GM18861 (cell line): ENCODE measurements at regions not wholly inside any gene's neighbourhood (a gene's known extent, or its start where the extent isn't known, plus 50 kb on each side); places are given as distances from the start of the nearest gene placed in this dataset.
A peak's percentile ranks its signal among the peaks of the same experiment; 100 is the strongest.

Experiments used
- ATAC-seq: cut with Tn5 transposase; IDR thresholded peaks from one replicate; pipeline ENCODE4 v1.9.1; 2021; ENCODE audit not compliant: unreplicated experiment

DNA sequence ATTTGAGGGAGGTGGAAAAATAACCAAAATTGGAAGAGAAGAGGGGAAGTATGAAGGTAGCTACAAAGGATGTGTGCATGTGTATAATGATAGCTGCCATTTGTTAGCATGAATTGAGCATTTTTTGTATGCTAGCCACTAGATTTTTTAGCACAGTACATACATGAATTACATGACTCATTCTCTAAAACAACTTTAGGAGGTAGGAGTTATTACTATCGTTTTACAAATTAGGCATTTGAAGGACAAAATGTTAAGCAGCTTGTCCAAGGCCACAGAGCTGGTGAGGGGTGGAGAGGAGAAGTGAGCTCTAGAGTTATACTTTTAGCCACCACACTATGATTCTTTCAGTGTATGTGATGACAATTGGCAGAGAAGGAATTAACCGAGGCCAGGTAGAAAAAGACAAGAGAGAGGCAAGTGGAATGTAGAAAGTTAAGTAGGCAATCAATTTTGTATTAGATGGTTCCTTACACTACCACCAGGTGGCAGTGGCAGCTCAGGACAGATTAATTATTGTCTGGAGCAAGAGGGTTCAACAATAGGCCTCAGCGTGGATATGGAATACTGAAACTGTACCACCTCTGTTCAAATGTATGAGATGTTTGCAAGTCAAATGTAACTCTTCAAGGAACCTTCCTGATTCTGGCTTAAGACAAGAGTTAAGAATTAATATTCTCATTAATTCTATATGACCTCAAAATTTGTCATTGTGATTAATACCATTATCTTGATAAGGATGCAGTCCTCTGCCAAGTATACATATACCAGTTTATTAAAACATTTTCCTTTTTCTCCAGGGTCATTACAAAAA lies 128.0 kb downstream of the MBL2 start:
- ATAC-seq: peak; percentile 88

DNA sequence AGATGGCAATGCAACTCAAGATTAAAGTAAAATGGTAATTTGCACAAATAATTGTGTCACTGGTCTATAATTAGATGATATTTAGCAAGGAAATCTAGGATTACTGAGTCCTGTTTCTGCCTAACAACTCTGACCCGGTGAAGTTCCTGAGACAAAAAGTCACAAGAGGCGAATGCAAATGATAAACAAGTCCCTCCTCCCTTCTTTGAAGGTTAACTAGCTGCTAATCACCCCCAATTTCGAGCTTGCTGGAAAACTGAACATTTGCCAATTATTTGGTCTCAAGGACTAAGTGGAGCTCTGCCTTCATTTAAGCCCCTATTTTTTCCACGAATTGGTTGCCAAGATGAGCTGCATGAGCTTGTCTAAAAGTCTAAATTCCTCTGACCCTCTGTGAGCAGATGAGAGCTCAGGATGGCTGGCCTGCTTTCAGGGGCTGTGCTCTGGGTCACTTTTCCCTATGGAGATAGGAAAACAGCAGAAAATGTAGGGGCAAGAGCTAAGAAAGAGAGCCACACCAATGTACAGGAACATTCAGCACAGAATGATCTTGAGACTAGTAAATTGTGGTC lies 127.3 kb downstream of the MBL2 start:
- ATAC-seq: no peak

GRCh38 chr10:52649511-52649910 lies 123.1 kb downstream of the MBL2 start:
- no peak for ATAC-seq

GRCh38 chr10:52650873-52651272 lies 121.7 kb downstream of the MBL2 start:
- no peak for ATAC-seq

- ATAC-seq: no peak
These were observed 121.3 kb downstream of the MBL2 start for GRCh38 chr10:52651293-52651692.

- no peak for ATAC-seq
These were observed 119.9 kb downstream of the MBL2 start for GRCh38 chr10:52652431-52653262.

- no peak for ATAC-seq
These were observed 119.2 kb downstream of the MBL2 start for GRCh38 chr10:52653263-52653909.

DNA sequence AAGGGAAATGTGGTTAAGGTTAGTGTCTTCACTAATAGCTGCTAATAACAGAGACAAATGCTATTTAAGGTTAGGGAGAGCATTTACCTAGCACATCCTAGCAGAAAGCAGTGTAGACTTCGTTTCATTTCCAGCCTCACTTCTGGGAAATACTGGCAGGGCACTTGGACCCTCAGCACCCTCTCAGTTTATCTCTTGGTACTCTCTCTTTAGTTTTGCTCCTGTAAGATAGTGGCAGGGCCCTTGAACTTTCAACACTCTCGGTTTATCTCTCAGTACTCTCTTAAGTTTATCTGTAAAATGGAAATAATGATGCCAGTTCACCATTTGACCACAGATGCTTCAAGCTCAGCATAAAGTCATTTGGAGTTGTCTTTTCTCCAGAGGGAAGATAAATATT lies 118.4 kb downstream of the MBL2 start:
- ATAC-seq: no peak

DNA sequence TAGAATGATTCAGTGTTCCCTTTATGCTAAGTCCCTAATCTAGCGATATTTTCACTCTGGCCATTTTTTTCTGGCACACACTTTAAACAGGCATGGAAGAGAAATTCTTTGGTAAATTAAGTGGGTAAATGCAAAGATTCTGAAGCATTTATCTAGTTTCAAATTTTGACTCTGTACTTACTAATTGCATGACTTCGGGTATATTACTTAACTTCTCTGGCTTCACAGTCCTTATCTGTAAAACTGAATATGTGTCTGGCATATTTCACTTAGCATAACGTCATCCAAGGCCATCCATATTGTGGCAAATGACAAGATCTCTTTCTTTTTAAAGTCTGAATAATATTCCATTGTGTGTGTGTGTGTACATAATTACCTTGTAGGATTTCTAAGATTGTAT lies 114.5 kb downstream of the MBL2 start:
- no peak for ATAC-seq

DNA sequence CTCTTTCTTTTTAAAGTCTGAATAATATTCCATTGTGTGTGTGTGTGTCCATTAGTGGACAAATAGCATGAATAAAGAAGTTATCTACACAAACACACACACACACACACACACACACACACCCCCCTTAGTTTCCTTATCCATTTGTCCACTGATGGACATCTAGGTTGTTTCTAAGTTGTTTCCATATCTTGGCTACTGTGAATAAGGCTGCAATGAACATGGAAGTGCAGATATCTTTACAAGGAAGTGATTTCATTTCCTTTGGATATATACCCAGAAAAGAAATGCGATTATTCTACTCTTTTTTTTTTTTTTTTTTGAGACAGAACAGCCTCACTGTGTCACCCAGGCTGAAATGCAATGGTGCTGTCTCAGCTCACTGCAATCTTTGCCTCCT lies 113.5 kb downstream of the MBL2 start:
- ATAC-seq: no peak

GRCh38 chr10:52662256-52662655 lies 110.3 kb downstream of the MBL2 start:
- no peak for ATAC-seq

GRCh38 chr10:52663161-52663560 lies 109.4 kb downstream of the MBL2 start:
- no peak for ATAC-seq

GRCh38 chr10:52664629-52665028 lies 108.0 kb downstream of the MBL2 start:
- ATAC-seq: no peak

GRCh38 chr10:52665821-52666220 lies 106.8 kb downstream of the MBL2 start:
- ATAC-seq: no peak

DNA sequence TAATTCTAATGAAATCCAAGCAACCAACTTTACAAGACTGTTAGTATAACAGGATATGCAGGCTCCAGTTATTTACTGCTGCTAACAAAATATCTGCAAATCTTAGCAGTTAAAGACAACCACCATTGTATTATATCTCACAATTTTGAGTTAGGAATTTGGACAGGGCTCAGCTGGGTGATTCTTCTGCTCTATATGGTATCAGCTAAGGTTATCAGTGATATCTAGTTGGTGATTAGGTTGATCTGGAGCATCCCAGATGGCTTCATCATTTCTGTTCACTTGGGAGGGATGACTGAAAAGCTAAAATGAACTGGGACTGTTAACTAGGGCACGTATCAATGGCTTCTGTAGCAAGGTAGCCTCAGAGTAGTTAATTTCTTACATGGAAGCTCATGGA lies 105.7 kb downstream of the MBL2 start:
- ATAC-seq: no peak

- ATAC-seq: no peak
These were observed 104.6 kb downstream of the MBL2 start for GRCh38 chr10:52668024-52668423.

- ATAC-seq: no peak
These were observed 99.7 kb downstream of the MBL2 start for GRCh38 chr10:52672880-52673279.

DNA sequence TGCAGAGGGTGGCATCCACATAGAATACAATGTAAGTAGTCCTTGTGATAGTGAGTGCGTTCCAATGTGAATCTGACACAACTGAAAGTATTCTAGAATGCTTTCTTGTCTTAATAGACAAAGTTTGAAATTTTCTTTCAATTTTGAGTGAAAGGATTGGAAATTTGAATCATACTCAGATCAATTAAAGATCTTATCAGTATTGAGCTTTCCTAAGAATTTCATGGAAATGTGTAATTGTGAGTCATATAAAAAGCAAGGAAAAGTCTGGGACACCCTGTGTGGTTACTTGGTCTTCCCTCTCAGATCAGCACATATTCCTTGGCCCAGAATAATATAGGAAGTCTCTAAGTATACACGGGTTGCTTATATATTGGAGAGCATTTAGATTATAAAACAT lies 99.1 kb downstream of the MBL2 start:
- no peak for ATAC-seq

DNA sequence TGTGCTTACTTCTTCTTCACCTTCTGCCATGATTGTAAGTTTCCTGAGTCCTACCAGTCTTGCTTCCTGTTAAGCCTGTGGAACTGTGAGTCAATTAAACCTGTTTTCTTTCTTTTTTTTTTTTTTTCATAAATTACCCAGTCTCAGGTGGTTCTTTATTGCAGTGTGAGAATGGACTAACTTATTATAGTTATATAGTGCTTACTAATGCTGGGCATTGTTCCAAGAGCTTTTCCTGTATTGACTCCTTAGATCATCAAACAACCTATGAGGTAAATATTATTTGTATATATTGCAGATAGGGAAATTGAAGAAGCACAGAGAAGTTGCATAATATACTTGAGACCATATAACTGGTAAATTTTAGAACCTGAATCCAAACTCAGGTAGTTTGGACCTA lies 98.1 kb downstream of the MBL2 start:
- no peak for ATAC-seq

- no peak for ATAC-seq
These were observed 95.5 kb downstream of the MBL2 start for GRCh38 chr10:52677086-52677485.

DNA sequence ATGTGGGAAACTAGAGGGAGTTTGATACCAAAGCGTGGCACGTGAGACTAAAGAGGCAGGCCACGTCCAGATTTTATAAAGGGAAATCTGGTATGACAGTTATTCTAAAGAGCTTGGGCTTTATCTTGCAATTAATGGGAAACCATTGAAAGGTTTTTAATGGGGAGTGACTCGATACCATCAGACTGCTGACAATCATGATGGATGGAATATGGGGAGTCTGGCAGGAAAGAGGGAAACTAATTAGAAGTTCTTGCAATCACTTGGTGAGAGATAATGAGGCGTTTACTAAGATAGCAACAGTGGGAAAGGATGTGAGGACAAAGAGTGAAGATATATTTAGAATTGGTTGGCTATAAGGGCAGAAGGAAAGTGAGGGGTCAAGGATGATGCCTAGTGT lies 94.0 kb downstream of the MBL2 start:
- no peak for ATAC-seq
